DND-41 (cell line): ENCODE measurements at regions not wholly inside any gene's neighbourhood (a gene's known extent, or its start where the extent isn't known, plus 50 kb on each side); places are given as distances from the start of the nearest gene placed in this dataset.

Experiments
- CTCF ChIP-seq: IDR thresholded peaks from 2 replicates; pipeline ENCODE4 v1.5.1; 2012; ENCODE audit warnings: borderline replicate concordance, low read length, moderate library complexity, mild to moderate bottlenecking; ENCODE audit not compliant: poor library complexity, severe bottlenecking; ENCODE audit errors: extremely low read depth
- EZH2 ChIP-seq: IDR thresholded peaks from 3 replicates; pipeline ENCODE4 v1.6.1; 2012; ENCODE audit warnings: borderline replicate concordance, low read depth, mild to moderate bottlenecking, moderate library complexity, low read length, inconsistent platforms; ENCODE audit not compliant: severe bottlenecking

GRCh38 chr4:189185810-189186432 is 754.8 kb upstream of the FRG1 start:
- no peak for TF ChIP-seq EZH2
- TF ChIP-seq CTCF: no peak
